Keratinocyte (primary cell): ENCODE measurements at regions not wholly inside any gene's neighbourhood (a gene's known extent, or its start where the extent isn't known, plus 50 kb on each side); places are given as distances from the start of the nearest gene placed in this dataset.

Source experiments
- DNase-seq: peaks from one replicate; pipeline ENCODE4 v3.0.0-alpha.2; 2011; ENCODE audit warnings: low read depth, missing footprints, low spot score
- FAIRE-seq: peaks from 2 replicates; lab custom pipeline; 2011; peaks lifted over from hg19 to GRCh38; lab: Jason Lieb, UNC
- H2AFZ ChIP-seq: 2 replicates; pipeline ENCODE4 v1.6.0; 2012; ENCODE audit warnings: low read length, control low read depth, inconsistent platforms; ENCODE audit not compliant: control insufficient read depth
- H3K27ac ChIP-seq: 2 replicates; pipeline ENCODE4 v1.5.1; 2011; ENCODE audit warnings: low read length; ENCODE audit not compliant: control insufficient read depth, insufficient read depth
- H3K27me3 ChIP-seq: 3 replicates; pipeline ENCODE4 v1.6.0; 2011; ENCODE audit warnings: low read length; ENCODE audit not compliant: control insufficient read depth, insufficient read depth; ENCODE audit errors: extremely low read depth
- H3K36me3 ChIP-seq, 2 experiments: 2 replicates in 1 of 2; 3 replicates in 1 of 2; pipeline ENCODE4 v1.5.1; 2011; ENCODE audit warnings: low read length in 2 of 2, mild to moderate bottlenecking in 1 of 2; ENCODE audit not compliant: control insufficient read depth in 2 of 2, insufficient read depth in 2 of 2; ENCODE audit errors: extremely low read depth in 1 of 2
- H3K4me1 ChIP-seq: 3 replicates; pipeline ENCODE4 v1.5.1; 2011; ENCODE audit warnings: low read length; ENCODE audit not compliant: control insufficient read depth, insufficient read depth; ENCODE audit errors: extremely low read depth
- H3K4me2 ChIP-seq: 3 replicates; pipeline ENCODE4 v1.6.0; 2011; ENCODE audit warnings: low read depth, low read length; ENCODE audit not compliant: control insufficient read depth, insufficient read depth; ENCODE audit errors: extremely low read depth
- H3K4me3 ChIP-seq, 3 experiments: fragments of 200-600 bp in 1 of 3; sonication (generic) in 1 of 3; 2 replicates in 2 of 3; 3 replicates in 1 of 3; pipeline ENCODE4 v1.5.1; 2011 to 2016; ENCODE audit warnings: low read length in 3 of 3, mild to moderate bottlenecking in 3 of 3, control low read depth in 2 of 3, inconsistent platforms in 1 of 3, low read depth in 1 of 3, mixed read lengths in 1 of 3, mixed run types in 1 of 3, moderate library complexity in 1 of 3; ENCODE audit not compliant: control insufficient read depth in 2 of 3, insufficient read depth in 2 of 3; ENCODE audit errors: extremely low read depth in 1 of 3
- H3K79me2 ChIP-seq: 2 replicates; pipeline ENCODE4 v1.6.0; 2012; ENCODE audit warnings: low read length; ENCODE audit not compliant: control insufficient read depth, insufficient read depth
- H3K9ac ChIP-seq: 3 replicates; pipeline ENCODE4 v1.6.0; 2011; ENCODE audit warnings: low read length; ENCODE audit not compliant: control insufficient read depth, insufficient read depth; ENCODE audit errors: extremely low read depth
- H3K9me1 ChIP-seq: 3 replicates; pipeline ENCODE4 v1.6.0; 2011; ENCODE audit warnings: low read length; ENCODE audit not compliant: control insufficient read depth, insufficient read depth; ENCODE audit errors: extremely low read depth
- H3K9me3 ChIP-seq: 2 replicates; pipeline ENCODE4 v1.5.1; 2012; ENCODE audit warnings: low read depth, low read length; ENCODE audit not compliant: control insufficient read depth
- H4K20me1 ChIP-seq: 3 replicates; pipeline ENCODE4 v1.6.0; 2011; ENCODE audit warnings: low read length; ENCODE audit not compliant: control insufficient read depth, insufficient read depth; ENCODE audit errors: extremely low read depth
- CTCF ChIP-seq, 3 experiments: IDR thresholded peaks in 1 of 3; conservative IDR thresholded peaks in 1 of 3; optimal IDR thresholded peaks in 1 of 3; 2 replicates in 2 of 3; 3 replicates in 1 of 3; pipeline versions ENCODE3 to v1.5.1; 2011; ENCODE audit warnings: low read length in 3 of 3, mild to moderate bottlenecking in 3 of 3, moderate library complexity in 2 of 3, control low read depth in 1 of 3, inconsistent platforms in 1 of 3; ENCODE audit not compliant: insufficient read depth in 2 of 3; ENCODE audit errors: extremely low read depth in 1 of 3
- EZH2 ChIP-seq: IDR thresholded peaks from one replicate; pipeline ENCODE4 v1.6.1; 2012; ENCODE audit warnings: inconsistent platforms, mild to moderate bottlenecking, low read length, moderate library complexity
- dilution Hi-C: fragments of 300-500 bp; cut with MboI; formaldehyde crosslinking; loops from one replicate; pipeline ENCODE4 v1.7.0; 2020; ENCODE audit warnings: low sequenced_read_pairs; ENCODE audit not compliant: extremely low pct_ligation_motif_present

- Histone ChIP-seq H3K9me3 (no peaks in the 10 kb centered on the region), H3K4me1 (no peaks in the 10 kb centered on the region), H3K9ac (no peak overlapping the region), H2AFZ (no peak overlapping the region), H3K27me3 (no peaks in the 10 kb centered on the region), H3K36me3 (no peaks in the 10 kb centered on the region), H3K4me2 (no peak overlapping the region), H3K27ac (no peak overlapping the region), H3K9me1 (no peaks in the 10 kb centered on the region), H3K79me2 (no peaks in the 10 kb centered on the region), H4K20me1 (no peaks in the 10 kb centered on the region), H3K4me3 (no peak overlapping the region)
- DNase-seq, result no peak
- no peak for FAIRE-seq
- TF ChIP-seq CTCF (optimal IDR thresholded peaks at IDR 0.05 in 1 of 3, IDR thresholded peaks at IDR 0.05 in 1 of 3, conservative IDR thresholded peaks at IDR 0.05 in 1 of 3; ENCODE audit: extremely low read depth in 1 of 3, insufficient read depth in 2 of 3, low read length in 3 of 3) (no peak), EZH2 (no peak)
- dilution Hi-C loops, result no loop called here
Measured at GRCh38 chr1:199265319-199265718, 626.5 kb downstream of the PTPRC start.

GRCh38 chr1:199269241-199269640 lies 630.4 kb downstream of the PTPRC start:
- H3K4me3 ChIP-seq, result no peak overlapping the region
- H3K9me1 ChIP-seq, result no peaks in the 10 kb centered on the region
- H3K27ac ChIP-seq, result no peak overlapping the region
- no peak overlapping the region for H3K4me2 ChIP-seq
- H4K20me1 ChIP-seq, result no peaks in the 10 kb centered on the region
- H3K4me1 ChIP-seq, result peaks cover 29% of the 10 kb centered on the region
- no peaks in the 10 kb centered on the region for H3K27me3 ChIP-seq
- H3K79me2 ChIP-seq, result no peaks in the 10 kb centered on the region
- TF ChIP-seq EZH2, result no peak
- TF ChIP-seq CTCF (optimal IDR thresholded peaks at IDR 0.05 in 1 of 3, IDR thresholded peaks at IDR 0.05 in 1 of 3, conservative IDR thresholded peaks at IDR 0.05 in 1 of 3; ENCODE audit: extremely low read depth in 1 of 3, insufficient read depth in 2 of 3, low read length in 3 of 3), result no peak
- no peak for DNase-seq
- H3K9ac ChIP-seq, result no peak overlapping the region
- dilution Hi-C loops, result no loop called here
- no peak overlapping the region for H2AFZ ChIP-seq
- no peak for FAIRE-seq
- H3K9me3 ChIP-seq, result no peaks in the 10 kb centered on the region
- H3K36me3 ChIP-seq, result no peaks in the 10 kb centered on the region
